Activated T-cell treated with anti-CD3 and anti-CD28 coated beads for 24 hours (primary cell): ENCODE measurements at regions not wholly inside any gene's neighbourhood (a gene's known extent, or its start where the extent isn't known, plus 50 kb on each side); places are given as distances from the start of the nearest gene placed in this dataset.

ENCODE experiments used
- DNase-seq: peaks from one replicate; pipeline ENCODE4 v3.0.0-alpha.2; 2020; ENCODE audit warnings: low read depth

GRCh38 chr2:177123048-177123447 is 89.5 kb upstream of the HNRNPA3 start:
- no peak for DNase-seq

DNA sequence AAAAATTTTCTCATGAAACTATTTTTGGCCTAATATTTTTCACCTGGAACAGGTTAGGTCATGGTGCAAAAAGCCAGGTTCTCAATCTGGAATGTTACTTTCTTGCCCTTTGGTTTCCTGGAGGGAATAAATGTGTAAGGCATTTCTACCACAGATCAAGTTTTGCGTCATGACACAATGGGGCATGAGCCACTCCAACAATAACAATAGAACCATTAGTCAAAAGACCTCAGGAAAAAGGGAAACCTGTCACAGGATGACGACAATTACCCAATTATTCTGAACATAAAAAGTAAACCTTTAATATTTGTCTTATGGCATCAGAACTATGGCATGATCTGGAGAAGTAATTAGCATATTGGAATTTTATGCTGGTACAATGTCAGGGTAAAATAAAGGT is 88.2 kb upstream of the HNRNPA3 start:
- DNase-seq: no peak

DNA sequence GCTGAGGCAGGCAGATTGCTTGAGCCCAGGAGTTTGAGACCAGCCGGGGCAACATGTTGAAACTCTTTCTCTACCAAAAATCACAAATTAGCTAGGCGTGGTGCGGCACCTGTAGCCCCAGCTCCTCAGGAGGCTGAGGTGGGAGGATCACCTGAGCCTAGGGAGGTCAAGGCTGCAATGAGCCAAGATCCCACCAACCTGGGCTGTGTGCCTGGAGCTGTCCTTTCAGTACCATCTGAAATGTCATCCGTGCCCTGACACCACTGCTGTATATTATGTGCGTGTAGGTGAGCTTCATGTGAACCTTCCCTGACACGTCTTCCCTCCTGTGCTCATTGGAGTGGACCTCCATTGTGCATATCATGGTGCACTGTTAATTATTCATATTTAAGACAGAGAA is 84.8 kb upstream of the HNRNPA3 start:
- no peak for DNase-seq

GRCh38 chr2:177129610-177130009 is 83.0 kb upstream of the HNRNPA3 start:
- no peak for DNase-seq

- DNase-seq: no peak
Measured at GRCh38 chr2:177131858-177132257, 80.7 kb upstream of the HNRNPA3 start.

- DNase-seq: no peak
Measured at GRCh38 chr2:177138823-177139222, 73.8 kb upstream of the HNRNPA3 start.

DNA sequence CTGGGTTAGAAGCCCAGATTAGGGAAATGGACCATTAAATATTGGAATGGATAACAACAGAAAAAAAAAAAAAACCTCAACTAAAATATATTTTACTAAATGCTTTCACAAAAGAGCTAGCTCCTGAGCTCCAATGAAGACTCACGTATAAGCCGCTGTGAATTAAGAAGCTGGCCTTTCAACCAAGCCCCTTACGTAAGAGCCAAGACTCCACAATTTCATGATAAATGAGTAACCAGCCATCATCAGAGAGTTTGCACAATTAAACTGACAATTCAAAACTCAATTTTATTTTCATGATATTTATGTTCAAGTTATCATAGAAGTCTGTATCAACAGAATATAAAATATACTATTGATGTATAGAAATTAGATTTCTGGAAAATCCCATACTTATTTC is 70.7 kb upstream of the HNRNPA3 start:
- DNase-seq: no peak

GRCh38 chr2:177143444-177143843 is 69.2 kb upstream of the HNRNPA3 start:
- no peak for DNase-seq

- DNase-seq: no peak
Measured at GRCh38 chr2:177147093-177147694, 65.4 kb upstream of the HNRNPA3 start.

GRCh38 chr2:177147834-177148445 is 64.7 kb upstream of the HNRNPA3 start:
- DNase-seq: no peak

- DNase-seq: peak; percentile 62
Measured at GRCh38 chr2:177148477-177149154, 64.0 kb upstream of the HNRNPA3 start.

- no peak for DNase-seq
Measured at GRCh38 chr2:177149155-177149503, 63.5 kb upstream of the HNRNPA3 start.

- no peak for DNase-seq
Measured at GRCh38 chr2:177153805-177154204, 58.8 kb upstream of the HNRNPA3 start.

GRCh38 chr2:177154809-177155208 is 57.8 kb upstream of the HNRNPA3 start:
- no peak for DNase-seq

GRCh38 chr2:177155631-177156030 is 57.0 kb upstream of the HNRNPA3 start:
- DNase-seq: no peak

DNA sequence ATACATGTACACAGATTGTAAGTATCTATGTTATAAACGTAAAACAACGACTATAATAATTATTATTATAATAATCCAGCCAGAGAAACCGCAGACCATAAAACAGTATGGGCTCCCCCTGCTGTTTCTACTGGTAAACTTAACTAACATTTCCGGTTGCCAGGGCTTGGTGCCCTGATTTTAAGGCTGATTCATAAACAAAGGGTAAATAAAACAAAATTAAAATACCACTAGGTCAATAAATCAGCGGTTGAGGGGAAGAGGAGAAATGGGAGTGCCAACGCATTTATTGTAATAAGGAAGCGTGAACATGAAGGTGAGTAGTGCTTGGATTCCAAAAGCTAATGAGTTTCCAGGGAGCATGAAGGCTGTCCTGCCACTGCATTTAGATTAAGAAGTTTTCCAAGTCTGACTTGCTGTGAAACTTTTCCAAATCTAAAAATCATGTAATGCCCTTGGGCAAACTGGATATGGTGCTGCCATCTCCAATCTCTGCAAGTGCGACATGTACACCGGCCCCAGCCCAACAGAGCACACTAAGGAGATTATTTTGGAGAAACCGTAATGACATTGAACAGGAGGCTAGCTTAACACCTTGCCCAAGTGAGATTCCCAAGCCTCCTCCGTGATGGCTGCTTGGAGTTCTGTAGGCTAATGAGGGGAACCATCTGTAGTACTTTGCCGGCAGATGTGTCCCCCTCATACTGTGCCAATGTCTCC is 50.7 kb upstream of the HNRNPA3 start:
- no peak for DNase-seq
